SK-N-MC (cell line): ENCODE measurements at regions not wholly inside any gene's neighbourhood (a gene's known extent, or its start where the extent isn't known, plus 50 kb on each side); places are given as distances from the start of the nearest gene placed in this dataset.

Experiments
- EZH2 ChIP-seq: fragments of 200-600 bp; sonication (generic); IDR thresholded peaks from one replicate; pipeline ENCODE4 v1.6.1; 2017; ENCODE audit warnings: antibody characterized with exemption
- FOXP2 ChIP-seq: optimal IDR thresholded peaks from 2 replicates; pipeline ENCODE3; 2011; ENCODE audit warnings: mild to moderate bottlenecking, moderate library complexity; ENCODE audit not compliant: insufficient read depth; ENCODE audit errors: extremely low read length, control extremely low read depth
- POLR2AphosphoS5 ChIP-seq: IDR thresholded peaks from 2 replicates; pipeline ENCODE4 v1.6.1; 2012; ENCODE audit warnings: mild to moderate bottlenecking, low read depth, low read length, borderline replicate concordance

- TF ChIP-seq EZH2 (no peak), POLR2AphosphoS5 (no peak), FOXP2 (no peak)
Observed at GRCh38 chr17:45672301-45672700, 111.8 kb upstream of the CRHR1 start.
